ENCODE measurements at regions not wholly inside any gene's neighbourhood (a gene's known extent, or its start where the extent isn't known, plus 50 kb on each side); places are given as distances from the start of the nearest gene placed in this dataset.
"Not testable (repeated sequence)": the region's sequence is repeated elsewhere in the genome, so short reads cannot be mapped to it uniquely, and the experiment has no call there.

DNA sequence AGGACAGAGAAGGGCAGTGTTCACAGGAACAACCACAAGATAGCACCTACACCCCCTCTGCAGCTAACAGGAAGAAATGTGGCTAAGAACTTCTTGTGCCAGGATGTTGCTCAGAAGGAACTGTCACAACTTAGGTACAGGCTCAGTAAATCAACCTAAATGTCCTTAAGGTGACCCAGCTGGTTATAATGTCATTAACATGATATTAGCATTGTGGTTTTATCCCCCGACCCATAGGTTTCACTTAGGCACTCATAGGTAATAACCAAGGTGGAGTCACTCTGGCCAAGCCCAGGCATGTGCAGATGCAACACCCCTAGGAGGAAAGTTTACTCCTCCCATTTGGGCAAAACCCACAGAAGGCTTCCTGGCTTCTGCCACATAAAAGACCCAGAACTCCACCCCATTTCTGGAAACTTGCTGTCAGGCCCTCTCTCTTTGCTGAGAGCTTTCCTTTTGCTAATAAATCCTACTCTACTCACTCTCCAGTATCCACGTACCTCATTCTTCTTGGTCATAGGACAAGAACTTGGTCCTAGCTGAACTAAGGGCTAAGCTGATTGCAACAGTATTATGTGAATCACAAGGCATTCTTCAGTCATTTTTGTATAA, 951.3 kb downstream of the SLITRK5 start:
- DNase-seq, result no peak

DNA sequence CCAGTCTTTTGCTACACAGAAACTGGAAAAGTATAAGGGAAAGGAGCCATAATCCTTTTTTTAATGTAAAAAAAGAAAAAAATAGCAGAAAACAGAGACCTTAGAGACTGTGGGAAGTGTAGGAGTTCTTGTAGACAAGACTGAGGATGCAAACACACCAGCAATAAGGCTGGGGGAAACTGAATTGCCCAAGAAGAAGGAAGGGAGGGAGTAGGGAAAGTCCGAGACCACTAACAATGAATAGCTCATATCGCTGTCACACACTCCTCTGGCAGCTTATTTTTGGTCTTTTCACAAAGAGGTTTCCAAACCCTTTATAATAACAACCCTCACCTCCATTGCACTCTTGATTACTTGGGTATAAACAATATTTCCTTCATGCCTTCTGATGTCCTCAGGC, 952.0 kb downstream of the SLITRK5 start:
- DNase-seq, result no peak

DNA sequence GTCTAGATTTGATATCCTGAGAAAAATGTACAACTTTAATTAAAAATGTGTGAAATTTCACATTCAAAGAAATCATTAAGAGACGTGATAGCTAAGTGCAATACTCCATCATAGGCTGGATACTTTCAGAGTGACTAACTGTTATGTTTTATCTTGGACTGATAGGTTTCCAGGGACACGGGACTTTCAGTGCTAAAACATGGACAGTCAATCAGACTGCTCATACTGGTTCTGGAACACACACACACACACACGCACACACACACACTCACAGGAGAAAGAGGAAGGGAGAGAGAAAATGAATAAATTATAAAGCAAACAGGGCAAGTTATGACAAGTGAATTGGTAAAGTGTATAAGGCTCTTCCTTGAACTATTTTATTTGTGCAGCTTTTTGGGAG, 955.9 kb downstream of the SLITRK5 start:
- no peak for DNase-seq

DNA sequence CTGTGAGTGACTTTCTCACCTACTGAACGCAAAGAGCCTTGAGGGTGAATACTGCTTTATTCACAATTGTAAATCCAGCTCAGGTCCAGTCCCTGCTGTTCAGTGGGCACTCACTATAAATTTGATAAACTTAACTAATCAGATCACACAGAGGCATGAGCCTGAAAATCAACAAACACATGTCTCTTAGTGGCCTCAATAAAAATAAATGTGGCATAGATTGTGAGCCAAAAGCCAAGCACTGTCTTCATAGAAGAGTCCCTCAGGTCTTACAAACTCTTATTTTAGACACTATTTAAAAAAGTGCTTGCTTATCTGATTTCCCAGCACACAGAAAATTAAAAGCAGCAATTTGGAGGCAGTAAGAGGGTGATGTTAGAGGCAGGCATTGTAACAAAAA, 957.7 kb downstream of the SLITRK5 start:
- DNase-seq, result no peak

DNA sequence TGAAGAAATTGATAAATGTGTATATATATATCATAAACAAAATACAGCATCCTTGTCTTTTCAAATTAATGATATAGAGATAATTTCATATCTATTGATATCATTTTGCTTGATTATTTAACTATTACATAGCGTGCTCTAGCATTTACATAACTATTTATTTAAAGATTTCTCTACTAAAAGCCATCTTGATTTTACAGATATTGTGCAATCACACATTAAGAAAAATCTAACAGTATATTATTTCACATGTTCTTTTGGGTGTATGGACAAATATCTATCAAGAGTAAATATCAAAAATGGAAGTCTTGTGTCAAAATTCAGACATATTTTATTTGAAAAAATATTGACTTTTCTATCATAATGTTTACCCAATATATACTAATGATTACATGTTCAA, 966.8 kb downstream of the SLITRK5 start:
- DNase-seq, result no peak

DNA sequence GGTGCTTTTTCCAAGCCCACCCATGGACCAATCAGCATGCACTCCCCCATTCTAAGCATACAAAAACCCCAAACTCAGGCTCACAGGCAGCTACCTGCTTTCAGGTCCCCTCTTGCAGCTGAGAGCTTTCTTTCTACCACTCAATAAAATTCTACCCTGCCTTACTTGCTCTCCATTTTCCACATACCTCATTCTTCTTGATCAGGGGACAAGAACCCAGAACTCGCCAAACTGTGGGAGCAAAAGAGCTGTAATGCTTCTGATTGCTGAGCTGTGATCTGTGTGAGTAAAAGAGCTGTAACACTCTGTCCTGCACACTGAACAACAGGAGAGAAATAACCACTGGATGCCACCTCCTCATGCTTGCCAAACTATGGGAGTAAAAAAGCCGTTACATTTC, 972.1 kb downstream of the SLITRK5 start:
- DNase-seq, result no peak

DNA sequence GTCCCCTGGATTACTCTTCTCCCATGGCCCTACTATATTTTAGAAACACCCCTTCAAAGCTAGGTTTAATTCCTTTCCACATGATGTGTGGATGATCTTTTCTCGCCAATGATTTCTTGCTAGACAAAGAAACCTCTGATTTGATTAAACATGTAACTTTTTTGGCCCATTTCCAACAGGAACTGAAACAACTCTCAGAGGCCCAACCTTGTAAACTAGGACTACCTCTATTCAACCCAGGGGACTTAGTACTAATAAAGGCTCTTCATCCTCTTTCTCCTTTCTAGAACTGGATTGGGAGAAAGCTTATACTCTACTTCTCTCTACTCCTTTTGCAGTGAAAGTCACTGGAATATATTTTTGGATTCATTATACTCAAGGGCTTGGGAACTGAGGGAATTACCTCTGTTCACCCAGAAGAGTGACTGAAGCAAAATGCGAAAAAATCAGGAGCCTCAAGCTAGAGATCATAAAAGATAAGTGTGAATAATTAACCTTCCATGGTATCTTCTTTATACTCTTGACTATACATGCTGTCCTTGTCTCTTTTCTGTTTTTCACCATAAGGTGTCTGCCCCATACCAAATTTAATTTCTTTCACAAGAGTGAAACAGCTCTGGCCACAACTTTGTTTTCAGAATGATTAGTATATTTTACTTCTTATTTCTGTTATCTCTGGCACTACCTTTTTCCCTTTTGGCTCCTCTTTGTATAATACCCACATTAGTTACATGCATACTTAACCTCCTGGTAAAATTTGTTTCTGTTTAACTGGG, 977.6 kb downstream of the SLITRK5 start:
- no peak for DNase-seq

DNA sequence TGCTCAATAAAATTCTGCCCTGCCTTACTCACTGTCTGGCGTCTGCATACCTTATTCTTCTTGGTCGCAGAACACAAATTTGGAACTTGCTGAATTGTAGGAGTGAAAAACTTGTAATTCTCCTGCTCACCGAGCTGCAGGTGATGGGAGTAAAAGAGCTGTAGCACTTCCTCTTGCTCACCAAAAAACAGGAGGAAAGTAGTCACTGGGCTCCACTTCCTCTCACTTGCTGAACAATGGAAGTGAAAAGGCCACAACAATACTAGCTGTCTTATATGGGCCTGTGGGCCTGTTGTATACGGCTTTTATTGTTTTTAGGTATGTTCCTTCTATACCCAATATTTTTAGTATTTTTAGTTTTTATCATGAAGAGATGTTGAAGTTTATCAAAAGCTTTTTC, 978.7 kb downstream of the SLITRK5 start:
- DNase-seq, result no peak

DNA sequence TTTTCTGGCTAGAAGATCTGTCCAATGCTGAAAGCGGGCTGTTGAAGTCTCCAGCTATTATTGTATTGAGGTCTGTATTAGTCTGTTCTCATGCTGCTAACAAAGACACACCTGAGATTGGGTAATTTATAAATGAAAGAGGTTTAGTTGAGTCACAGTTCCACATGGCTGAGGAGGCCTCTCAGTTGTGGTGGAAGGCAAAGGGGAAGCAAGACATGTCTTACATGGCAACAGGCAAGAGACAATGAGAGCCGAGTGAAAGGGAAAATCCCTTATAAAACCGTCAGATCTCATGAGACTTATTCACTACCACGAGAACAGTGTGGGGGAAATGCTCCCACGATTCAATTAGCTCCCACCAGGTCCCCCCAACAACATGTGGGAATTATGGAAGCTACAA, 980.4 kb downstream of the SLITRK5 start:
- DNase-seq, result no peak

DNA sequence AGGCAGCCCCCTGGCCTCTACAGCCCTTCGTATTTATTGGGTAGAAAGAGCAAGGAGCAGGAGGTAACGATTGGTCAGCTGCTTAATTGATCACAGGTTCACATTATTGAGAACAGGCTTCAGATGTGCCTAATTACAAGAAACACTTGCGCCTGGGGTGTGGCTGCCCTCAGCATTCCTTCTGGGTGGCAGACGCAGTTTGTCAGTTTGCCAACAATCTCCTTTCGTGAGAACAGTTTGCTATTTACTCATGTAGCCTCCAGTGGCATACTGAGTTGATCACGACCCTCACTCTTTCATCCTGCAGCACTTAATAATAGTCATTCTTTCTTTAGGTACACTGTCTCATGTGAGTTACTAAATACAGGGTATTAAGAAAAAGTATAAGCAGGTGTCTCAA, 985.6 kb downstream of the SLITRK5 start:
- no peak for DNase-seq

DNA sequence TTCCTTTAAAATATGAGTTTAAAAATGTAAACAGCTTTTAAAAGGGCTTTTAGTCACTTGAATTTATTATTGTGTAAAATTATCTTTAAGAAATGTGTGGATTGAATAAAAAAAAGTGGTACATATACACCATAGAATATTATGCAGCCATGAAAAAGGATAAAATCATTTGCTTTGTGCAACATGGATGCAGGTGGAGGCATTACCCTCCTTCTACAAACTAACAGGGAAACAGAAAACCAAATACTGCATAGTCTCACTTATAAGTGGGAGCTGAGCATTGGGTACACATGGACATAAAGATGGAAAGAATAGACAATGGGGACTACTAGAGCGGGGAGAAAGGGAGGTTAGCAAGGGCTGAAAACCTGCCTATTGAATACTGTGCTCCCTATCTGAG, 999.3 kb downstream of the SLITRK5 start:
- DNase-seq, result no peak

DNA sequence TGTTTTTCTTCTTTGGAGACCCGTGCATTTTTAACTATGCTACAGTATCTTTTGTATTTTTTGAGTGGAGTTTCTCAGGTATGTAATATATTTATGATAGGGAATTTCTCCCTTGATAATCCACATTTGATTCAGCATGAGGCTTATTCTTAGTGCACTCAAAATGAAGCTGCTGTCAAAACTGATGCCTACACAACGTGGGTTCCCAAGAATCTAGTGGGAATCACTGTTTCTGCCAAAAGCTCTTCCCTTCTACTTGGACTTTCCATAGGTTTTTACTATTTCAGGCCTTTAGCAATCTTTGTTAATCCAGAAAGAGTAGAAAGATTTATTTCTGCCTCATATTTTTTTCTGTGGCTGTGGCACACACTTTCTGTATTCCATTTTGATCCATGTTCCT, 1003.7 kb downstream of the SLITRK5 start:
- no peak for DNase-seq

DNA sequence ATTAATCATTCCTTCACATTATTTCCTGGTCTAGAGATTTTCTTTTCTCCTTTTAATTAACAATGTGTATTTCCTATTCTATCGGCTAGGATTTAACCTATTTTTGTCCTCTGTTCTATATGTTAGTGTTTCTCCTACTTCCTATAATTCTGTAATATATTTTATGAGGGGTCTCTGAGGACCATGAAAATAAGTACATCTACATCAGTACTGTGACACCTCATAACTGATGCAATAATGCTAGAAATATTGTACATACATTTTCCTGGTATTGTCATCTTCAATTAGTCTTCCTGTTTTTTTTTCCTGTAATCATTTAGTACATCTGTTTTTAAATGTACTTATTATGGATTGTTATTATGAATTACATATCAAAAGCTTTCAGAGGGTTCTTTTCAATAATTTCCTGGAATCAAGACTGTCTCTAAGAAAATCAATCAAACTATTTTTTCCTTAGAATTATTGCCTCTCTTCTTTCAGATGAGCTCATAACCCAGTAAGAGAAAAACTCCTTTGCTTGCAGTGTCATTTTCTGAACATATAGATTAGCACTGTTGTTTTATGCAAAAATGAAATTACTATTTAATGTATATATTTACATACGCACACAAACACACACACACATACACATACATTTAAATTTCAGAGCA, 1004.3 kb downstream of the SLITRK5 start:
- DNase-seq, result no peak

DNA sequence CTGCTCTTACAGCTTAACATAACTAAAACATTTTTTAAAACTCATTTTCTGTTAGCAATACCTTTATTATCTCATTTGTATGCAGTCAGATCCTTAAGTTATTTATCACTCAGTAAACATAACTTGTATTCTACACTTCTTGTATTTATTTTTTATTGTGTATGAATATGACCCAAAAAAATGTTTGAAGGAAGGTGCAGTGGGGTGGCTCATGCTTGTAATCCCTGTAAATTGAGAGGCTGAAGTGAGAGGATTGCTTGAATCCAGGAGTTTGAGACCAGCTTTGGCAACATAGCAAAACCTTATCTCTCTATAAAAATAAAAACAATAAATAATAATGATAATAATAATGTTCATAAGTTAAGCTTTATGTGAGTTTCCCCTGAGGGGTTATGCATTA, 1004.8 kb downstream of the SLITRK5 start:
- DNase-seq, result no peak

DNA sequence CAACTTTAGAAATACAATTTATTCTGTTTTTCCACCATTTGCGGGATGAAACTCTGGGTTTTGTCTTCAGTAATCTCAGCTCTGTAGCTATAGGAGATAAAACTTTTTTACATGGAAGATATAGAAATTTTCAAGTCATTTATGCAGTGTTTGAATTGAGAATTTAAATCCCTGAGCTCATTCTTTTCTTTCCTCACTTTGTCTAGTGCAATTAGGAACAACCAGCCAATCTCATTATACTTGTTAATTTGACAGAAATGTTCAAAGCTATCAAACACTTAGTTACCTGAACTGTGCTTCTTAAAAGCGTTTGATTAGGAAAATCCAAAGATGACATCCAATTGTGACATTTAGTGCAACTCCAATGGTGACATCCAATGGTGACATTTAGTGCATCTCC, 1014.3 kb downstream of the SLITRK5 start:
- no peak for DNase-seq

DNA sequence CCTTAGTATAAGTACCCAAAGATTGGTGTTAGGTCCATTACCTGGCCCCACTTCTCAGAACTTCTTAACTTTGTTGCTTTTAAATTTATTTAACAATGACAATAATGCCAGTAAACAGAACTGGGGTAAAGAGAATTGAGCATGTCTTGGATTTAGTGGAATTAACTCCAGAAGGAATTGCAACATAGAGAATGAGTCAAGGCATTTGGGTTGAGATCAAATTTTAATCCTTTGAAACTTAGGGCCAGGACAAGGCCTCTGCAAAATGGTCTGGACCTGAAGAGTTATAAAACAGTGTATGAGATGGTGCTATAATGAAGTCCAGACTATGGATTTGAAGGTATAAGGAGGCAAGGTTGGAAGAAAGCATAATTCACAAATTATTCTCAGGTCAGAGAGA, 1030.4 kb downstream of the SLITRK5 start:
- no peak for DNase-seq

DNA sequence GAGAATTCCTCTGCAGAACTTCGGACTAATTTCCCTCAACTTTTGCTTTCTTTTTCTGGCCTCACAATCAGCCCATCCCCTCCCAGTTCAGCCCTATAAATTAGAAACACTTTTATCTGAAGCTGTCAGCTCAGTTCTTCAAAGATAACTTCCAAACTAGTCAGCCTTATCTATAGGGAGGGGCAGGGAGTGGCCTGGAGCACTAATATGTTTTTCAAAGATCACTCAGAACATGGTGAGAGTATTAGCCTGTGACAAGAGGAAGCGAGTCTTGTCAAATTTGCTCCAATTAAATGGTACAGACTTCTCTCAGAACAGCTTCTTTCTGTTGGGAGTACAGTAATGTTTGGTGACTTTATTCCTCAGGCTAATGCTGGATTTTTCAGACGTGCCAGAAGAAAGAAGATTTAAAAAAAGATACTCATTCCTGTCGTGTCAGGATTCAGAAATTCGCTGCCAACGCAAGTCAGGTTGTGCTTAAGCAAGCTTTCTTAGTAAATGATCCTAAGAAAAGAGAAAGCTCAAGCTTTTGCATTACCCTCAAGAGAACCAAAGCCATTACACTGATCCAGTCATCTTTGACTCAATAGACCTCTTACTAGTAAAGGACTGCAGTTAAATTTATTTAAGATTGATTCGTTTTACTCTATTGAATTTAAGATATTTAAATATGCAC, 1033.6 kb downstream of the SLITRK5 start:
- DNase-seq, result no peak

DNA sequence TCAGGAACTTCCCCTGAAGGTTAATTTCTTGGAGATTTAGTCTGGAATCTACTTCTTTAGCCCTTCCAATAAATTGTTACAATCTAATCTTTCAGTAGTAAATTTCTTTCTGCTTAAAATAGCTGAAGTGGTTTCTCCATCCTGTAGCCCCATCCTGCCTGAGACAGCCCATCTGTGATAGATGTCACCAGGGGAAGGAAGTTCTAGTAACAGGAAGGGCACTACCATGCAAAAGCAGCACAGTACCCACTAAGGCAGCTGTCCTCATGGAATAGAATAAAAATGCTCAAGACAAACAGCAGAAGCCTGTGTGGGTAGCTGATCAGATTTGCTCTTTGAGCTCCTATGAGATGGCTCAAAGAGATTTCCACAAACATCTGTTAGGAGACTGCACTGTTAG, 1036.5 kb downstream of the SLITRK5 start:
- DNase-seq, result no peak

DNA sequence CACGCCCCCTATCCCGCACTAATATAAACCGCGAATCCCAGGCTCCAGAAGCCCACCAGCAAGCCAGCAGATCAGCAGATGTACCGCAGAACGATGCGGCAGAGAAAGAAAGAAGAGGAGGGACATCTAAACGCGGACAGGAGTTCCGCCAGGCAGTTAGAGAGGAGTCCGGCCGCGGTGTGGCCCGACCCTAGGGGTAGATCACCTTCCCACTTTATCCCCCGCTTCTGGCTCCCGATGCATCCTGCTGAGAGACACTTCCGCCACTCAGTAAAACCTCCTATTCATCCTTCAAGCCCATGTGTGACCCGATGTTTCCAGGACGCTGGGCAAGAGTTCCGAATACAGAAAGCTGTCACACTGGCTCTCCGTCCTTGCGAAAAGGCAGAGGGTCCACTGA, 1046.8 kb downstream of the SLITRK5 start:
- DNase-seq, result no peak

DNA sequence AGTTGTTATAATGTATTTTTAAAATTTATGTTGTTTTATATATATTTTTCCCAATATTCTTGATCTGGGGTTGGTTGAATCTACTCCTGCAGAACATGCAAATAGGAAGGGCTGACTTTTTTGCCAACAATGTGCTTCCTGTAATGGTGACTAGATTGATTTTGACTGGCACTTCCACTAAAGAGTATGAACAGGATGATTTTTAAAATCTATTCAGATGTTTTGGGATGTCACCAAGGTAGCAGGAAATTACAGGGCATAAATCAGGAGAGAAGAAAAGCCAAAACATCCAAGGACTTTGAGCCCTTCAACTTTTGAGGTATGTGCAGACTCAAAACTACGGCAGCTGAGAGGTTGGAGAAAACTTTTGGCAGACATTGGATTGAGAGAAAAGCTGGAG, 1047.6 kb downstream of the SLITRK5 start:
- DNase-seq, result no peak

DNA sequence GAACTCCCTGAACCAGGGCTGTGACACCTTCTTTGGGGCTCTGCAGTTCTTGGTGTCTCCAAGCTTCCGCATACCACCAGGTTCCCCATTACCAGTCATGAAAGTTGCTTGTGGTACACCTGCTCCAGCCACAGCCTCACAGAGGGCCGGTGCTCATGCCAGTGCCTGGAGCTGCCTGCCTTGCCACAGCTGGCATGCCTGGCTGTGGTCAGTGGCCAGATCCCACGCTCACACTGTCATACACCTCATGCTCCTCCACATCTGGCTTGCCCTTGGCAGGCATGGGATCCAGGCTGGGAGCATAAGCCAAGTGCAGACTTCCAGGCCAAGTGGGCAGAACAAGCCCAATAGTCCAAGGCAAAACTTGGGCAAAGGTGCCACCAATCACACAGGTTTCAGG, 1054.9 kb downstream of the SLITRK5 start:
- no peak for DNase-seq

DNA sequence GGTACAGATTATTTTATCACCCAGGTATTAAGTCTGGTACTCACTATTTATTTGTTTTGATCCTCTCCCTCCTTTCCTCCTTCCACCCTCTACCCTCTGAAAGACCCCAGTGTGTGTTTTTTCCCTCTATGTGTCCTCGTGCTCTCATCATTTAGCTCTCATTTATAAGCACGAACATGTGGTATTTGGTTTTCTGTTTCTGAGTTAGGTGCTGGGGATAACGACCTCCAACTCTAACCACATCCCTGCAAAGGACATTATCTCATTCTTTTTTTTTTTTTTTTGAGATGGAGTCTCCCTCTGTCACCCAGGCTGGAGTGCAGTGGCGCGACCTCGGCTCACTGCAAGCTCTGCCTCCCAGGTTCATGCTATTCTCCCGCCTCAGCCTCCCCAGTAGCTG, 1056.1 kb downstream of the SLITRK5 start:
- DNase-seq, result not testable (repeated sequence)

DNA sequence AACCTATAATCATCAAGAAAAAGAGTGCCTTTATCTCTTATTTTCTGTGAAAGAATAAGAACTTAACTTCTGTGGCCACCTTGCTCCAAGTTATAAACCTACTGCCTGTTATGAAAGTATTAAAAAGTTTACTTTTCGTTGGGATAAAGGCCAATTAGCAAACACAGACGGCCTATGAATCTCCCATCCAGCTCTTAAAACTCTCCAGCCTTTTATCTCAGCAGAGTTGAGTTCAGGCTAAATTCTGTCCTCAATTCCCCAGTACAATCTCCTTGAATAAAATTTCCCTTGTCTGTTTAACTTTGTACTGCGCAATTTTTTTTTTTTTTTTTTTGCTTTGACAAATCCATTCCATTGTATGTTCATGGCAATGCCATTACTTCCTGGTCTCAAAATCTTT, 1058.4 kb downstream of the SLITRK5 start:
- DNase-seq, result no peak

DNA sequence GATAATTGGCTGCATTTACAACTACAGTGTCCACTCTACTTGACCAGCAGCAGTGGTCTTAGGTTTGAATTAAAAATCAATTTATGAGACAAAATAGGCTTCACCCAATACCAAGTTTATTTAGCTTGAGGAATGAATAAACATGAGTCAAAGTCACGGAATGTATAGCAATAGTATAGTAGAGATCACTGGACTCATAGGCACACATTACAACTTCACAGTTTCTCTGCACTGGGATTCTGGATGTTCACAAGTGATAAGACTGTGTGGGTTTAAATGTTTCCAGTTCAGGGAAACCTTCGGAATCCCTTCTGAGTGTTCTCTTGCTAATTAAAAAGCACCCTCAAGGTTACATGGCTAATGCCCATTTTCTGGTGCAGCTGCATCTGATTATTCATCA, 1064.9 kb downstream of the SLITRK5 start:
- no peak for DNase-seq
